RWPE1 (cell line): ENCODE measurements at regions not wholly inside any gene's neighbourhood (a gene's known extent, or its start where the extent isn't known, plus 50 kb on each side); places are given as distances from the start of the nearest gene placed in this dataset.

Experiments
- CTCF ChIA-PET: fragments of 350-600 bp; sonication (Branson Sonifier 250); formaldehyde crosslinking; extraction: SDS; loops from one replicate; lab custom pipeline; 2021; lab: Yijun Ruan, JAX
- POLR2A ChIA-PET: fragments of 400-600 bp; formaldehyde crosslinking; extraction: SDS; loops from one replicate; lab custom pipeline; 2020; ENCODE audit warnings: antibody characterized with exemption; ENCODE audit not compliant: low non-redundant PET; lab: Yijun Ruan, JAX
- DNase-seq: peaks from one replicate; pipeline ENCODE4 v3.0.0; 2012; ENCODE audit warnings: low spot score
- H3K27ac ChIP-seq: fragments of 450-650 bp; 2 replicates; pipeline ENCODE4 v1.5.1; 2017
- TF ChIP-seq, protein P1 (sequence below): fragments of 450-650 bp; conservative IDR thresholded peaks from 2 replicates; pipeline ENCODE4 v1.5.1; 2017; ENCODE audit warnings: low read depth, mild to moderate bottlenecking

DNA sequence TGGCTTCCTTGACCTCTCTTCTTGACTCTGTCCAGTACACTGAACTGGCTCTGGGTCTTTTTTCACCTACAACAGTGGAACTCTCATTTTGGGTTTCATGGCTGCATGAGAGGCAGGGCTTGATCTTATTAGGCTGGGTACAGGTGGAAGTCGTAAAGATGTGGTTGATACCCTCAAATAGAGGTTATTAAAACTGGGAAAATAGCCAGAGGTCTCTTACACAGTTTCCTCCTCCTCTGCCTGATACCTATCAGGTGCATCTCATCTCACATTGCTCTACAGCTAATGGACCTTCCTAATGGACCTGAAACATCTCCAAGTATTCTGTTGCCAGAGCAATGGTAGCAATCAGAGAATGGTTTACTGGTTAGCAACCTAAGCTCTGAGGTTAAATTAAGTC lies 231.8 kb downstream of the ETAA1 start:
- H3K27ac ChIP-seq = no peak overlapping the region
- ChIA-PET POLR2A (no interaction called here), CTCF (no interaction called here)
- TF ChIP-seq, protein P1, sequence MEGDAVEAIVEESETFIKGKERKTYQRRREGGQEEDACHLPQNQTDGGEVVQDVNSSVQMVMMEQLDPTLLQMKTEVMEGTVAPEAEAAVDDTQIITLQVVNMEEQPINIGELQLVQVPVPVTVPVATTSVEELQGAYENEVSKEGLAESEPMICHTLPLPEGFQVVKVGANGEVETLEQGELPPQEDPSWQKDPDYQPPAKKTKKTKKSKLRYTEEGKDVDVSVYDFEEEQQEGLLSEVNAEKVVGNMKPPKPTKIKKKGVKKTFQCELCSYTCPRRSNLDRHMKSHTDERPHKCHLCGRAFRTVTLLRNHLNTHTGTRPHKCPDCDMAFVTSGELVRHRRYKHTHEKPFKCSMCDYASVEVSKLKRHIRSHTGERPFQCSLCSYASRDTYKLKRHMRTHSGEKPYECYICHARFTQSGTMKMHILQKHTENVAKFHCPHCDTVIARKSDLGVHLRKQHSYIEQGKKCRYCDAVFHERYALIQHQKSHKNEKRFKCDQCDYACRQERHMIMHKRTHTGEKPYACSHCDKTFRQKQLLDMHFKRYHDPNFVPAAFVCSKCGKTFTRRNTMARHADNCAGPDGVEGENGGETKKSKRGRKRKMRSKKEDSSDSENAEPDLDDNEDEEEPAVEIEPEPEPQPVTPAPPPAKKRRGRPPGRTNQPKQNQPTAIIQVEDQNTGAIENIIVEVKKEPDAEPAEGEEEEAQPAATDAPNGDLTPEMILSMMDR = no peak
- DNase-seq = no peak

DNA sequence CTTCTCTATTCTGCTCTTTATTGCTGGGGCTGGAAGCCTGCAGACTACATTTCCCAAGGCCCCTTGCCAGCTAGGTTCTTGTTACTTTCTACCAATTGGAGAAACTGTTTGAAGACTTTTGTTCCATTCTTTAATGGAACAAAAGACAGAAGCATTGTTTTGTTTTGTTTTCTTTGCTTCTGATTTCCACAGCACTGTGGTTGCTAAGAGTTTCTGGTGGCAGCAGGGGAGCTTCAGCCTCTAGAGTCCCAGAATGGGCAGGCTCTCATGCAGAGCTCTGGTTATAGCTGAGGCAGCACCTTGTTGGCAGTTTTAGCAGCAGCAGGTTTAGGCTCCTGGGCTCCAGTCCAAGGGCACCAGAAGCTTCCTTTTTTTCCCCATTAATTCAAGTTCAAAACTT lies 234.3 kb downstream of the ETAA1 start:
- TF ChIP-seq, protein P1 = no peak
- DNase-seq = no peak
- H3K27ac ChIP-seq = no peak overlapping the region
- CTCF ChIA-PET = interaction anchor here (0.5 to 0.7 kb wide), 2 partner anchors 412 to 806 kb away, joined by 3 to 4 read pairs; no protein-coding TSS in a partner anchor
- POLR2A ChIA-PET = no interaction called here

GRCh38 chr2:67633212-67633856 lies 236.2 kb downstream of the ETAA1 start:
- ChIA-PET POLR2A (no interaction called here), CTCF (no interaction called here)
- TF ChIP-seq, protein P1 = no peak
- no peak for DNase-seq
- no peak overlapping the region for H3K27ac ChIP-seq

- DNase-seq = no peak
- ChIA-PET POLR2A (no interaction called here), CTCF (no interaction called here)
- H3K27ac ChIP-seq = no peak overlapping the region
- TF ChIP-seq, protein P1 = no peak
Measured at GRCh38 chr2:67638146-67638545, 241.0 kb downstream of the ETAA1 start.

GRCh38 chr2:67641312-67642045 lies 244.3 kb downstream of the ETAA1 start:
- TF ChIP-seq, protein P1 = no peak
- DNase-seq = no peak
- ChIA-PET POLR2A (no interaction called here), CTCF (interaction anchor here (0.9 kb wide), 1 partner anchor 385 kb away, joined by 6 read pairs; no protein-coding TSS in a partner anchor)
- no peak overlapping the region for H3K27ac ChIP-seq

DNA sequence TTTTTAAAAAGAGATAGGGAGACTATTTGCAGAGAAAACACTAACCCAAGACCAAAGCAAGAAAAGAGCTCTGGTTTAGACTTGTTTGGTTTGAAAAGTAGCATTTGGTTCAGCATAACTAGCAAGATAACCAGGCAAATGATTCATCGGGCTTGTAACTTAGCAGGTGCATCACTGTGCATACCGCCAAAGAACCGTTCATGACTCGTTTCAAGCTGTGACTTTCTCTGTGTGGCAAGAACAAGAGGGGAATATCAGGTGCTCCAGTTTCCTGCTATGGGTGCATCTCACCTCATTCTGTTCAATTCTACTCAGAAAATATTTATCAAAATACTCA lies 244.9 kb downstream of the ETAA1 start:
- H3K27ac ChIP-seq = no peak overlapping the region
- ChIA-PET POLR2A (no interaction called here), CTCF (no interaction called here)
- TF ChIP-seq, protein P1 = no peak
- DNase-seq = no peak
